K562 (cell line): ENCODE measurements at regions not wholly inside any gene's neighbourhood (a gene's known extent, or its start where the extent isn't known, plus 50 kb on each side); places are given as distances from the start of the nearest gene placed in this dataset.

ENCODE experiments used
- ATAC-seq: fragments of 200-7000 bp; cut with Tn5 transposase; 3 replicates; pipeline ENCODE4 v1.9.1; 2020; ENCODE audit warnings: moderate library complexity
- BruUV-seq: library from RNA; stranded (reverse); fragments of 400-500 nt; replicated peaks from 2 replicates; lab custom pipeline; 2021; lab: Mats Ljungman, UMichigan
- CTCF ChIA-PET: fragments of 300-600 bp; formaldehyde crosslinking; extraction: SDS; loops from one replicate; lab custom pipeline; 2021; ENCODE audit warnings: low intra/inter-chr PET ratio; lab: Yijun Ruan, JAX
- POLR2A ChIA-PET: fragments of 300-600, 350-650 bp; sonication (Branson Sonifier 250); formaldehyde crosslinking; extraction: SDS; loops from one replicate; lab custom pipeline; 2021; ENCODE audit warnings: antibody characterized with exemption, inconsistent platforms; lab: Yijun Ruan, JAX
- DNase-seq, 4 experiments: peaks; one replicate each; pipeline versions ENCODE4 v3.0.0 to v3.0.0-alpha.2; 2011 to 2018; ENCODE audit warnings: low spot score in 3 of 4, mixed read lengths in 3 of 4; ENCODE audit errors: extremely low read depth in 1 of 4
- FAIRE-seq: peaks from 2 replicates; lab custom pipeline; 2011; peaks lifted over from hg19 to GRCh38; lab: Jason Lieb, UNC
- H2AFZ ChIP-seq: 2 replicates; pipeline ENCODE4 v1.6.0; 2011; ENCODE audit warnings: low read depth, low read length, control low read depth, inconsistent platforms
- H3K27ac ChIP-seq: fragments of 200-600 bp; 3 replicates; pipeline ENCODE4 v1.8.0; 2011; ENCODE audit warnings: low read depth, mild to moderate bottlenecking, control low read depth, inconsistent platforms, low read length, moderate library complexity, mixed read lengths; ENCODE audit errors: extremely low read depth
- H3K27me3 ChIP-seq, 2 experiments: fragments of 300-600 bp in 1 of 2; 2 replicates in 1 of 2; 3 replicates in 1 of 2; pipeline versions ENCODE4 v1.6.0 to v1.8.0; 2011; ENCODE audit warnings: inconsistent platforms in 2 of 2, low read length in 2 of 2, mild to moderate bottlenecking in 1 of 2, mixed read lengths in 1 of 2, moderate library complexity in 1 of 2; ENCODE audit not compliant: control insufficient read depth in 2 of 2, insufficient read depth in 2 of 2
- H3K36me3 ChIP-seq: fragments of 300-600 bp; 3 replicates; pipeline ENCODE4 v1.8.0; 2011; ENCODE audit warnings: mild to moderate bottlenecking, low read length, inconsistent platforms; ENCODE audit not compliant: control insufficient read depth, insufficient read depth
- H3K4me1 ChIP-seq, 2 experiments: fragments of 200-600 bp in 1 of 2; replicated peaks in 1 of 2; 2 replicates in 1 of 2; 3 replicates in 1 of 2; pipeline versions ENCODE4 v1.5.1 to v1.8.0; 2011; ENCODE audit warnings: inconsistent platforms in 2 of 2, low read length in 2 of 2, mild to moderate bottlenecking in 1 of 2, mixed read lengths in 1 of 2, moderate library complexity in 1 of 2; ENCODE audit not compliant: control insufficient read depth in 2 of 2, insufficient read depth in 2 of 2
- H3K4me2 ChIP-seq: 2 replicates; pipeline ENCODE4 v1.6.1; 2011; ENCODE audit warnings: low read length, control low read depth, inconsistent platforms, mixed read lengths; ENCODE audit not compliant: insufficient read depth
- H3K4me3 ChIP-seq: fragments of 200-600 bp; sonication (generic), shearing (Covaris generic); 2 replicates; pipeline ENCODE4 v1.5.1; 2016; ENCODE audit warnings: control low read depth, inconsistent platforms
- H3K79me2 ChIP-seq: fragments of 200-600 bp; 3 replicates; pipeline ENCODE4 v1.8.0; 2011; ENCODE audit warnings: low read length, inconsistent platforms; ENCODE audit not compliant: control insufficient read depth, insufficient read depth
- H3K9ac ChIP-seq, 2 experiments: 2 replicates each; pipeline versions ENCODE4 v1.6.0 to v1.6.1; 2011; ENCODE audit warnings: low read depth in 2 of 2, low read length in 2 of 2, control low read depth in 1 of 2, inconsistent platforms in 1 of 2, mild to moderate bottlenecking in 1 of 2, mixed read lengths in 1 of 2; ENCODE audit not compliant: insufficient read depth in 1 of 2
- H3K9me1 ChIP-seq: one replicate; pipeline ENCODE4 v1.6.0; 2011; ENCODE audit warnings: inconsistent platforms, mild to moderate bottlenecking, low read length, moderate library complexity; ENCODE audit not compliant: control insufficient read depth, insufficient read depth
- H3K9me3 ChIP-seq: replicated peaks from 2 replicates; pipeline ENCODE4 v1.5.1; 2011; ENCODE audit warnings: low read depth, low read length, inconsistent platforms; ENCODE audit not compliant: control insufficient read depth, insufficient read depth
- H4K20me1 ChIP-seq: replicated peaks from 2 replicates; pipeline ENCODE4 v1.6.1; 2011; ENCODE audit warnings: low read length, inconsistent platforms, mixed read lengths; ENCODE audit not compliant: control insufficient read depth, insufficient read depth
- HIVEP1 ChIP-seq: fragments of 250-450 bp; sonication (Bioruptor Pico); IDR thresholded peaks from 2 replicates; pipeline ENCODE4 v1.4.0; 2020; ENCODE audit warnings: mild to moderate bottlenecking
- SMAD4 ChIP-seq: fragments of 250-450 bp; sonication (Bioruptor Pico); conservative IDR thresholded peaks from 2 replicates; pipeline ENCODE4 v1.8.0; 2021; ENCODE audit warnings: inconsistent platforms, mild to moderate bottlenecking, moderate library complexity
- SMARCA5 ChIP-seq: fragments of 450-650 bp; IDR thresholded peaks from 2 replicates; pipeline ENCODE4 v1.6.1; 2016
- SRF ChIP-seq, 2 experiments: fragments of 250-450, 450-650 bp in 1 of 2; sonication (Bioruptor Pico) in 1 of 2; sonication (generic) in 1 of 2; formaldehyde crosslinking; IDR thresholded peaks; 2 replicates each; pipeline versions ENCODE4 v1.5.0 to v1.5.1; 2020 to 2022; ENCODE audit warnings: mild to moderate bottlenecking in 1 of 2, missing genetic modification reagents in 1 of 2
- STAT5A ChIP-seq: IDR thresholded peaks from 2 replicates; pipeline ENCODE4 v1.6.1; 2012; ENCODE audit warnings: low read length, inconsistent platforms, borderline replicate concordance
- WGBS: fragments of 100-300 bp; shearing (Covaris generic); methylation state at CpG from one replicate; pipeline ENCODE4 v1.1.6; 2016; ENCODE audit warnings: low coverage, mixed read lengths; ENCODE audit not compliant: insufficient coverage; ENCODE audit errors: missing lambda C conversion rate; 5-methylcytosine and 5-hydroxymethylcytosine counted together
- in situ Hi-C: fragments of 300-500 bp; cut with MboI; formaldehyde crosslinking; loops from 4 replicates; pipeline ENCODE4 v1.15.0; 2018; ENCODE audit warnings: inconsistent platforms, mixed read lengths
- intact Hi-C: fragments of 100-400 bp; cut with micrococcal nuclease; formaldehyde crosslinking; loops from 2 replicates; pipeline ENCODE4 v1.14.2; 2022
- TF ChIP-seq, protein P1 (sequence below): sonication (generic); IDR thresholded peaks from 2 replicates; pipeline ENCODE4 v1.6.1; 2016
- TF ChIP-seq, protein P2 (sequence below), 3 experiments: fragments of 200-800 bp in 1 of 3; sonication (Bioruptor generic) in 1 of 3; sonication (generic) in 1 of 3; formaldehyde crosslinking in 1 of 3; IDR thresholded peaks; 2 replicates each; pipeline versions ENCODE4 v1.6.1 to v1.8.0; 2016 to 2022; ENCODE audit warnings: mild to moderate bottlenecking in 2 of 3, missing compliant biosample characterization in 2 of 3, missing genetic modification characterization in 2 of 3, missing genetic modification reagents in 1 of 3

DNA sequence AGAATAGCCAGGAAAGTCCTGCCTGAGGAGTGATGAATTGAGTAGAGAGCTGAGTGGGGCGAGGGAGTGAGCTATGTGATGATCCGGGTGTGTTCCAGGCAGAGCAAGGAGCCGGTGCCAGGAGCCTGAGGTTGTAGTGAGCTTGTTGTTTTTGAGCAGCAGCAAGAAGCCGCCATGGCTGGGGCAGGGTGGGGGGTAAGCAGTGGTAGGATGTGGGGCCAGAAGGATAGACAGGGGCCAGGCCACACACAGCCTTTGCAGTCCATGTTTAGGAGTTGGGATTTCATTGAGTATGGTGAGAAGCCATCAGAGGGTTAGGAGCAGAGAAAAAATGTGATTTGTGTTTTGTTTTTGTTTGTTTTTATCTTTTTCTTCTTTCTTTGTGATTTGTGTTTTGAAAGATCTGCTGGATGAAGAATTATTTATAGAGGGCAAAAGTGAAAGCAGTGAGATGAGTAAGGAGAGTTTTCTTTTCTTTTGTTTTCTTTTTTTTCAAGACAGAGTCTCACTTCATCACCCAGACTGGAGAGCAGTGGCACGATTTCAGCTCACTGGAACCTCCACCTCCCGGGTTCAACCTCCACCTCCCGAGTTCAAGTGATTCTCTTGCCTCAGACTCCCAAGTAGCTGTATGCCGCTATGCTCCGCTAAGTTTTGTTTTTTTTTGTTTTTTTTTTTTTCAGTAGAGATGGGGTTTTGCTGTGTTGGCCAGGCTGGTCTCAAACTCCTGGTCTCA, 92.3 kb upstream of the BCAT1 start:
- ATAC-seq = no peak
- no peaks in the 10 kb centered on the region for H3K79me2 ChIP-seq
- no peak for FAIRE-seq
- intact Hi-C loops = no loop called here
- no peak for DNase-seq
- TF ChIP-seq, protein P1, sequence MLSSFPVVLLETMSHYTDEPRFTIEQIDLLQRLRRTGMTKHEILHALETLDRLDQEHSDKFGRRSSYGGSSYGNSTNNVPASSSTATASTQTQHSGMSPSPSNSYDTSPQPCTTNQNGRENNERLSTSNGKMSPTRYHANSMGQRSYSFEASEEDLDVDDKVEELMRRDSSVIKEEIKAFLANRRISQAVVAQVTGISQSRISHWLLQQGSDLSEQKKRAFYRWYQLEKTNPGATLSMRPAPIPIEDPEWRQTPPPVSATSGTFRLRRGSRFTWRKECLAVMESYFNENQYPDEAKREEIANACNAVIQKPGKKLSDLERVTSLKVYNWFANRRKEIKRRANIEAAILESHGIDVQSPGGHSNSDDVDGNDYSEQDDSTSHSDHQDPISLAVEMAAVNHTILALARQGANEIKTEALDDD = no peak
- TF ChIP-seq, protein P2, sequence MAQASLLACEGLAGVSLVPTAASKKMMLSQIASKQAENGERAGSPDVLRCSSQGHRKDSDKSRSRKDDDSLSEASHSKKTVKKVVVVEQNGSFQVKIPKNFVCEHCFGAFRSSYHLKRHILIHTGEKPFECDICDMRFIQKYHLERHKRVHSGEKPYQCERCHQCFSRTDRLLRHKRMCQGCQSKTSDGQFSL (CRISPR knock-in tag; IDR thresholded peaks at IDR 0.05) = no peak
- TF ChIP-seq, protein P2 (tag; IDR thresholded peaks at IDR 0.05) = no peak
- TF ChIP-seq STAT5A (no peak), HIVEP1 (CRISPR knock-in tag) (no peak), SMARCA5 (no peak), SRF (CRISPR knock-in tag; IDR thresholded peaks at IDR 0.05) (no peak), SMAD4 (CRISPR knock-in tag) (no peak)
- TF ChIP-seq, all 486 proteins: peak for 0
- H2AFZ ChIP-seq = no peak overlapping the region
- no peak overlapping the region for H3K9ac ChIP-seq
- no peaks in the 10 kb centered on the region for H3K9me3 ChIP-seq
- no peaks in the 10 kb centered on the region for H3K36me3 ChIP-seq
- no peaks in the 10 kb centered on the region; a peak in 1 of 5 replicates for H3K4me1 ChIP-seq
- BruUV-seq = no TSS peak
- WGBS = 2% methylated on average over 9 of the region's 9 CpGs
- no peaks in the 10 kb centered on the region for H3K27me3 ChIP-seq
- no peak overlapping the region for H3K4me2 ChIP-seq
- POLR2A ChIA-PET = no interaction called here
- H3K9me1 ChIP-seq = no peaks in the 10 kb centered on the region
- in situ Hi-C loops = no loop called here
- H4K20me1 ChIP-seq = no peaks in the 10 kb centered on the region
- CTCF ChIA-PET = interaction anchor here (0.6 kb wide), 1 partner anchor 355 kb away, joined by 3 read pairs; no protein-coding TSS in a partner anchor
- H3K4me3 ChIP-seq = no peak overlapping the region
- no peak overlapping the region for H3K27ac ChIP-seq
